GM12865 (cell line): ENCODE measurements at regions not wholly inside any gene's neighbourhood (a gene's known extent, or its start where the extent isn't known, plus 50 kb on each side); places are given as distances from the start of the nearest gene placed in this dataset.
"Not testable (repeated sequence)": the region's sequence is repeated elsewhere in the genome, so short reads cannot be mapped to it uniquely, and the experiment has no call there.

Experiments
- DNase-seq: peaks from one replicate; pipeline ENCODE4 v3.0.0; 2010; ENCODE audit warnings: low read depth
- H3K4me3 ChIP-seq: 2 replicates; pipeline ENCODE4 v1.5.1; 2011; ENCODE audit warnings: mild to moderate bottlenecking, low read depth, low read length, control low read depth
- CTCF ChIP-seq: IDR thresholded peaks from 2 replicates; pipeline ENCODE4 v1.5.1; 2011; ENCODE audit warnings: low read length, control low read depth, low read depth, inconsistent platforms; ENCODE audit not compliant: insufficient read depth; ENCODE audit errors: missing control alignments

GRCh38 chr2:11082880-11083279 is 72.4 kb upstream of the SLC66A3 start:
- no peak overlapping the region for H3K4me3 ChIP-seq
- DNase-seq, result no peak
- no peak for TF ChIP-seq CTCF

GRCh38 chr2:11088821-11089220 is 66.4 kb upstream of the SLC66A3 start:
- DNase-seq, H3K4me3 ChIP-seq: not testable (repeated sequence)

GRCh38 chr2:11090187-11090586 is 65.1 kb upstream of the SLC66A3 start:
- H3K4me3 ChIP-seq, result no peak overlapping the region
- no peak for TF ChIP-seq CTCF
- no peak for DNase-seq

- H3K4me3 ChIP-seq, result no peak overlapping the region
- TF ChIP-seq CTCF, result no peak
- no peak for DNase-seq
Measured at GRCh38 chr2:11092701-11093335, 62.4 kb upstream of the SLC66A3 start.

- no peak for DNase-seq
- no peak for TF ChIP-seq CTCF
- H3K4me3 ChIP-seq, result no peak overlapping the region
Measured at GRCh38 chr2:11093467-11093866, 61.8 kb upstream of the SLC66A3 start.

- no peak for TF ChIP-seq CTCF
- no peak overlapping the region for H3K4me3 ChIP-seq
- no peak for DNase-seq
Measured at GRCh38 chr2:11094021-11094810, 61.1 kb upstream of the SLC66A3 start.

- H3K4me3 ChIP-seq, result no peak overlapping the region
- no peak for DNase-seq
- no peak for TF ChIP-seq CTCF
Measured at GRCh38 chr2:11096591-11096990, 58.7 kb upstream of the SLC66A3 start.
